HG03460 (cell line): ENCODE measurements at regions not wholly inside any gene's neighbourhood (a gene's known extent, or its start where the extent isn't known, plus 50 kb on each side); places are given as distances from the start of the nearest gene placed in this dataset.
"Not testable (repeated sequence)": the region's sequence is repeated elsewhere in the genome, so short reads cannot be mapped to it uniquely, and the experiment has no call there.

Experiments
- ATAC-seq: cut with Tn5 transposase; IDR thresholded peaks from one replicate; pipeline ENCODE4 v1.9.1; 2021; ENCODE audit not compliant: unreplicated experiment

- ATAC-seq, result no peak
Observed at GRCh38 chr11:38060920-38061319, 1462.9 kb upstream of the RAG2 start.

- no peak for ATAC-seq
Observed at GRCh38 chr11:38060136-38060535, 1462.1 kb upstream of the RAG2 start.

GRCh38 chr11:38046571-38047135, 1448.6 kb upstream of the RAG2 start:
- no peak for ATAC-seq

- no peak for ATAC-seq
Observed at GRCh38 chr11:38043060-38043459, 1445.0 kb upstream of the RAG2 start.

- no peak for ATAC-seq
Observed at GRCh38 chr11:38038777-38039176, 1440.7 kb upstream of the RAG2 start.

GRCh38 chr11:38019072-38019775, 1421.2 kb upstream of the RAG2 start:
- no peak for ATAC-seq

GRCh38 chr11:38014405-38014804, 1416.4 kb upstream of the RAG2 start:
- no peak for ATAC-seq

- no peak for ATAC-seq
Observed at GRCh38 chr11:38013157-38013556, 1415.1 kb upstream of the RAG2 start.

- ATAC-seq, result no peak
Observed at GRCh38 chr11:38011496-38011895, 1413.5 kb upstream of the RAG2 start.

GRCh38 chr11:38009932-38010331, 1411.9 kb upstream of the RAG2 start:
- ATAC-seq, result no peak

- no peak for ATAC-seq
Observed at GRCh38 chr11:38006466-38006865, 1408.4 kb upstream of the RAG2 start.

GRCh38 chr11:38005597-38005996, 1407.6 kb upstream of the RAG2 start:
- no peak for ATAC-seq

- ATAC-seq, result no peak
Observed at GRCh38 chr11:37999171-37999570, 1401.1 kb upstream of the RAG2 start.

GRCh38 chr11:37995886-37996285, 1397.8 kb upstream of the RAG2 start:
- no peak for ATAC-seq

- no peak for ATAC-seq
Observed at GRCh38 chr11:37988031-37988430, 1390.0 kb upstream of the RAG2 start.

GRCh38 chr11:37984991-37985390, 1387.0 kb upstream of the RAG2 start:
- ATAC-seq, result no peak

- no peak for ATAC-seq
Observed at GRCh38 chr11:37978647-37979046, 1380.6 kb upstream of the RAG2 start.

- ATAC-seq, result no peak
Observed at GRCh38 chr11:37973941-37974340, 1375.9 kb upstream of the RAG2 start.

GRCh38 chr11:37972691-37973090, 1374.7 kb upstream of the RAG2 start:
- ATAC-seq, result no peak

GRCh38 chr11:37969336-37969735, 1371.3 kb upstream of the RAG2 start:
- ATAC-seq, result not testable (repeated sequence)

- no peak for ATAC-seq
Observed at GRCh38 chr11:37968148-37968547, 1370.1 kb upstream of the RAG2 start.

- ATAC-seq, result no peak
Observed at GRCh38 chr11:37967635-37968034, 1369.6 kb upstream of the RAG2 start.

- ATAC-seq, result no peak
Observed at GRCh38 chr11:37963440-37963839, 1365.4 kb upstream of the RAG2 start.
